Gastroesophageal sphincter (tissue), 3 donors: ENCODE measurements at regions not wholly inside any gene's neighbourhood (a gene's known extent, or its start where the extent isn't known, plus 50 kb on each side); places are given as distances from the start of the nearest gene placed in this dataset.

ENCODE experiments used
- CTCF ChIP-seq, 4 experiments: fragments of 200-600 bp in 2 of 4; fragments of 450-650 bp in 2 of 4; sonication (generic) in 1 of 4; IDR thresholded peaks; one replicate each; pipeline ENCODE4 v1.5.1; 2017 to 2019; ENCODE audit warnings: antibody characterized with exemption in 4 of 4, mild to moderate bottlenecking in 2 of 4, moderate library complexity in 2 of 4
- POLR2A ChIP-seq, 2 donors: fragments of 450-650 bp; IDR thresholded peaks; one replicate each; pipeline ENCODE4 v1.6.1; 2017; ENCODE audit warnings: antibody characterized with exemption in 2 of 2, mild to moderate bottlenecking in 2 of 2, moderate library complexity in 1 of 2
- POLR2AphosphoS5 ChIP-seq: sonication (generic); formaldehyde crosslinking; IDR thresholded peaks from one replicate; pipeline ENCODE4 v1.6.1; 2017; ENCODE audit warnings: antibody characterized with exemption

DNA sequence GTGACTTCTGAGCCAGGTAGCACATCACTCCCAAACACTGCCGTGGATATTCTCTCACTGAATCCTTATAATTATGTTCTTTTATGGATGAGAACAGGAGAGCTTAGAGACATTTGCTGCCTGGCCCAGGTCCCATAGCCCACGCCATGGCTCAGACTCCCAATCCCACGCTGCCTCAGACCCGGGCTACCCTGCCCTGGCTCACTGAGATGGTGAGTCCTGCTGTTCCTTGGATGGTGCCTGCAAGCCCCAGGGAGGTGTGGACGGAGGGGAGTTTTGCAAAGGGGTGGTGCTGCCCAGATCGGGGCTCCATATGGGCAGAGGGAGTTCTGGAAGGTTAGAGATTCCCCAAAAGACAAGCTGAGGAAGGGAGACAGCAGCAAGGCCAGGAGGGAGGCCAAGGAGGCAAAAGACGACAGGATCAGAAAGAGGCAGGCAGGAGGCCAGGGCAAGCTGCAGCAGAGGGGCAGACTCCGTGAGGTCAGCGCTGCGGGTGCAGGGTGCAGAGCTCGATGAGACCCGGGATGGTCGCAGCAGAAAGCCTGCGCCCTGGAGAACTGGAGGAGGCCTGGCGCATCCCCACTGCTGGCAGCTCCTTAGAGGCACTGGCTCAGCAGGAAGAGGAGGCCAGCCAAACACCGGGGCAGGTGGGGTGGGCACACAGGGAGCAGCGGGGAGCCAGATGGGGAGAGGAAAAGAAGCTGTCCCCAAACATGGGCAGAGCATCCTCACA, 95.7 kb upstream of the ALDH1A3 start:
- no peak for TF ChIP-seq POLR2AphosphoS5
- TF ChIP-seq CTCF (IDR thresholded peaks at IDR 0.05) = no peak
- no peak for TF ChIP-seq POLR2A (IDR thresholded peaks at IDR 0.05)
